HCT116 (cell line): ENCODE measurements at regions not wholly inside any gene's neighbourhood (a gene's known extent, or its start where the extent isn't known, plus 50 kb on each side); places are given as distances from the start of the nearest gene placed in this dataset.

ENCODE experiments used
- ATAC-seq: fragments of 200-7000 bp; cut with Tn5 transposase; 2 replicates; pipeline ENCODE4 v1.9.1; 2020; ENCODE audit warnings: mild to moderate bottlenecking, moderate library complexity
- BruUV-seq: library from RNA; stranded (reverse); fragments of 400-500 nt; replicated peaks from 2 replicates; lab custom pipeline; 2021; lab: Mats Ljungman, UMichigan
- CTCF ChIA-PET: fragments of 300-600 bp; sonication (Branson Sonifier 250); formaldehyde crosslinking; loops from one replicate; lab custom pipeline; 2021; ENCODE audit warnings: antibody characterized with exemption; lab: Charles Lee
- POLR2A ChIA-PET: fragments of 300-600, 350-600 bp; sonication (Branson Sonifier 250); formaldehyde crosslinking; loops from one replicate; lab custom pipeline; 2021; ENCODE audit warnings: antibody characterized with exemption; lab: Charles Lee
- RAD21 ChIA-PET, 2 experiments: fragments of 300-600 bp; sonication (Branson Sonifier 250); formaldehyde crosslinking; loops; one replicate each; lab custom pipeline; 2023; ENCODE audit warnings: low total read pairs in 2 of 2; ENCODE audit not compliant: uncharacterized antibody in 2 of 2, unreplicated experiment in 2 of 2, low non-redundant PET in 1 of 2; lab: Charles Lee
- DNase-seq: peaks from one replicate; pipeline ENCODE4 v3.0.0-alpha.2; 2010; ENCODE audit warnings: low read depth, low spot score
- H2AFZ ChIP-seq: fragments of 200-600 bp; shearing (Covaris generic), sonication (generic); 2 replicates; pipeline ENCODE4 v1.6.1; 2017; ENCODE audit warnings: low read depth, mixed run types, mixed read lengths, antibody characterized with exemption, low read length; ENCODE audit not compliant: poor library complexity, severe bottlenecking
- H3K27ac ChIP-seq: 2 replicates; pipeline ENCODE4 v1.5.1; 2012; ENCODE audit warnings: low read depth, low read length
- H3K27me3 ChIP-seq: fragments of 200-600 bp; sonication (generic); 2 replicates; pipeline ENCODE4 v1.6.1; 2016; ENCODE audit warnings: mixed run types, low read length, mixed read lengths; ENCODE audit not compliant: insufficient read depth
- H3K36me3 ChIP-seq, 2 experiments: fragments of 200-500 bp in 1 of 2; fragments of 200-600 bp in 1 of 2; sonication (Bioruptor generic) in 1 of 2; sonication (generic) in 1 of 2; 2 replicates each; pipeline versions ENCODE4 v1.5.1 to v1.6.1; 2014 to 2016; ENCODE audit warnings: low read length in 2 of 2, inconsistent platforms in 1 of 2, mixed read lengths in 1 of 2, mixed run types in 1 of 2; ENCODE audit not compliant: insufficient read depth in 2 of 2, control insufficient read depth in 1 of 2
- H3K4me1 ChIP-seq, 2 experiments: fragments of 200-600 bp in 1 of 2; sonication (generic) in 1 of 2; 2 replicates each; pipeline versions ENCODE4 v1.5.1 to v1.6.1; 2012 to 2017; ENCODE audit warnings: low read length in 2 of 2, inconsistent platforms in 1 of 2, mild to moderate bottlenecking in 1 of 2, mixed read lengths in 1 of 2, mixed run types in 1 of 2, moderate library complexity in 1 of 2; ENCODE audit not compliant: insufficient read depth in 2 of 2, control insufficient read depth in 1 of 2
- H3K4me2 ChIP-seq: fragments of 200-600 bp; sonication (generic); 2 replicates; pipeline ENCODE4 v1.6.1; 2017; ENCODE audit warnings: mixed run types, low read length, mixed read lengths
- H3K4me3 ChIP-seq, 2 experiments: fragments of 200-600 bp in 1 of 2; sonication (generic) in 1 of 2; replicated peaks in 1 of 2; 2 replicates each; pipeline ENCODE4 v1.5.1; 2011 to 2016; ENCODE audit warnings: low read length in 2 of 2, control low read depth in 1 of 2, low read depth in 1 of 2, mild to moderate bottlenecking in 1 of 2, mixed read lengths in 1 of 2, mixed run types in 1 of 2
- H3K79me2 ChIP-seq: fragments of 200-600 bp; sonication (generic); 2 replicates; pipeline ENCODE4 v1.6.1; 2017; ENCODE audit warnings: mild to moderate bottlenecking, mixed run types, low read length, moderate library complexity, mixed read lengths; ENCODE audit not compliant: insufficient read depth
- H3K9ac ChIP-seq: fragments of 200-600 bp; sonication (generic); 2 replicates; pipeline ENCODE4 v1.6.1; 2016; ENCODE audit warnings: low read length, mixed read lengths
- H3K9me2 ChIP-seq: fragments of 200-600 bp; sonication (generic), shearing (Covaris generic); 2 replicates; pipeline ENCODE4 v1.6.1; 2017; ENCODE audit warnings: mixed run types, mild to moderate bottlenecking, moderate library complexity; ENCODE audit not compliant: insufficient read depth
- H3K9me3 ChIP-seq, 2 experiments: fragments of 200-500 bp in 1 of 2; fragments of 200-600 bp in 1 of 2; sonication (Bioruptor generic) in 1 of 2; sonication (generic) in 1 of 2; 2 replicates each; pipeline ENCODE4 v1.6.1; 2014 to 2017; ENCODE audit warnings: low read length in 2 of 2, mixed read lengths in 2 of 2, inconsistent platforms in 1 of 2, low read depth in 1 of 2, mild to moderate bottlenecking in 1 of 2, mixed run types in 1 of 2, moderate library complexity in 1 of 2; ENCODE audit not compliant: control insufficient read depth in 1 of 2, insufficient read depth in 1 of 2
- H4K20me1 ChIP-seq: fragments of 200-600 bp; sonication (generic), shearing (Covaris generic); 2 replicates; pipeline ENCODE4 v1.6.1; 2017; ENCODE audit warnings: mixed run types, mild to moderate bottlenecking, moderate library complexity; ENCODE audit not compliant: insufficient read depth
- CBX3 ChIP-seq: IDR thresholded peaks from 2 replicates; pipeline ENCODE4 v1.6.1; 2012; ENCODE audit warnings: low read depth
- CTCF ChIP-seq, 3 experiments: fragments of 200-600 bp in 1 of 3; sonication (generic) in 1 of 3; IDR thresholded peaks in 2 of 3; conservative IDR thresholded peaks in 1 of 3; 2 replicates each; pipeline ENCODE4 v1.5.1; 2012 to 2017; ENCODE audit warnings: low read depth in 2 of 3, low read length in 2 of 3, antibody characterized with exemption in 1 of 3, borderline replicate concordance in 1 of 3, control low read depth in 1 of 3, mild to moderate bottlenecking in 1 of 3, mixed read lengths in 1 of 3, mixed run types in 1 of 3, moderate library complexity in 1 of 3; ENCODE audit not compliant: insufficient read depth in 1 of 3
- ELF1 ChIP-seq: IDR thresholded peaks from 2 replicates; pipeline ENCODE4 v1.6.1; 2012; ENCODE audit warnings: low read depth, borderline replicate concordance
- EZH2 ChIP-seq: fragments of 200-600 bp; sonication (generic); IDR thresholded peaks from 2 replicates; pipeline ENCODE4 v1.6.1; 2017; ENCODE audit warnings: antibody characterized with exemption, mixed run types
- JUND ChIP-seq: IDR thresholded peaks from 2 replicates; pipeline ENCODE4 v1.6.1; 2012
- POLR2A ChIP-seq: IDR thresholded peaks from 2 replicates; pipeline ENCODE4 v1.7.0; 2011; ENCODE audit warnings: borderline replicate concordance; ENCODE audit not compliant: insufficient read depth, insufficient read length; ENCODE audit errors: extremely low read depth
- POLR2AphosphoS5 ChIP-seq: IDR thresholded peaks from 2 replicates; pipeline ENCODE4 v1.6.1; 2011; ENCODE audit warnings: mild to moderate bottlenecking, low read depth, low read length, moderate library complexity
- SRF ChIP-seq: IDR thresholded peaks from 2 replicates; pipeline ENCODE4 v1.6.1; 2012; ENCODE audit warnings: low read depth
- TCF7L2 ChIP-seq: IDR thresholded peaks from 2 replicates; pipeline ENCODE4 v1.7.0; 2011; ENCODE audit warnings: borderline replicate concordance, inconsistent platforms; ENCODE audit not compliant: insufficient read depth, insufficient read length; ENCODE audit errors: extremely low read depth
- intact Hi-C: fragments of 100-400 bp; cut with micrococcal nuclease; formaldehyde crosslinking; loops from 2 replicates; pipeline ENCODE4 v1.10.0; 2022
- TF ChIP-seq, protein P1 (sequence below): IDR thresholded peaks from 2 replicates; pipeline ENCODE4 v1.6.1; 2011; ENCODE audit warnings: mild to moderate bottlenecking, low read length, moderate library complexity; ENCODE audit not compliant: insufficient replicate concordance; ENCODE audit errors: extremely low read depth

DNA sequence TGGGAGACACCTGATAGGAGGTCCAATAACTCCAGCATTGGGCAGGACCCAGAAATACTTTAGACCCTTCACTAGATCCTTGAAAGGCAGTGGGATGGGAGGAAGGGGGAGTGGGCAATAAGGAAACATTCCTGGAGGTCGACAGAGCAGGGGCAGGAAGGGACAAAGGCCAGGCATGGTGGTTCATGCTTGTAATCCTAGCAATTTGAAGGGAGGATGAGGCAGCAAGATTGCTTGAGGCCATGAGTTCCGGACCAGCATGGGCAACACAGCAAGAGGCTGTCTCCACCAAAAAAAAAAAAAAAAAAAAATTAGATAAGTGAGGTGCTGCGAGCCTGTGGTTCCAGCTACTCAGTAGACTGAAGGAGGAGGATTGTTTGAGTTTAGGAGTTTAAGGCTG lies 134.9 kb downstream of the JCAD start:
- Histone ChIP-seq H3K4me1 (no peaks in the 10 kb centered on the region), H2AFZ (no peak overlapping the region), H3K4me3 (no peak overlapping the region), H3K27ac (no peak overlapping the region), H4K20me1 (no peaks in the 10 kb centered on the region), H3K9me3 (no peaks in the 10 kb centered on the region), H3K36me3 (no peaks in the 10 kb centered on the region), H3K4me2 (no peak overlapping the region), H3K27me3 (peaks cover 22% of the 10 kb centered on the region), H3K79me2 (no peaks in the 10 kb centered on the region), H3K9ac (no peak overlapping the region), H3K9me2 (no peaks in the 10 kb centered on the region)
- RAD21 ChIA-PET, result no interaction called here
- intact Hi-C loops, result no loop called here
- BruUV-seq, result no TSS peak
- DNase-seq (no peak), ATAC-seq (no peak)
- TF ChIP-seq CBX3 (no peak), POLR2A (no peak), TCF7L2 (no peak), SRF (no peak), ELF1 (no peak), JUND (no peak), POLR2AphosphoS5 (no peak), CTCF (IDR thresholded peaks at IDR 0.05 in 2 of 3, conservative IDR thresholded peaks at IDR 0.05 in 1 of 3; ENCODE audit: borderline replicate concordance in 1 of 3, insufficient read depth in 1 of 3, low read depth in 2 of 3, low read length in 2 of 3) (no peak), EZH2 (no peak)
- TF ChIP-seq, protein P1, sequence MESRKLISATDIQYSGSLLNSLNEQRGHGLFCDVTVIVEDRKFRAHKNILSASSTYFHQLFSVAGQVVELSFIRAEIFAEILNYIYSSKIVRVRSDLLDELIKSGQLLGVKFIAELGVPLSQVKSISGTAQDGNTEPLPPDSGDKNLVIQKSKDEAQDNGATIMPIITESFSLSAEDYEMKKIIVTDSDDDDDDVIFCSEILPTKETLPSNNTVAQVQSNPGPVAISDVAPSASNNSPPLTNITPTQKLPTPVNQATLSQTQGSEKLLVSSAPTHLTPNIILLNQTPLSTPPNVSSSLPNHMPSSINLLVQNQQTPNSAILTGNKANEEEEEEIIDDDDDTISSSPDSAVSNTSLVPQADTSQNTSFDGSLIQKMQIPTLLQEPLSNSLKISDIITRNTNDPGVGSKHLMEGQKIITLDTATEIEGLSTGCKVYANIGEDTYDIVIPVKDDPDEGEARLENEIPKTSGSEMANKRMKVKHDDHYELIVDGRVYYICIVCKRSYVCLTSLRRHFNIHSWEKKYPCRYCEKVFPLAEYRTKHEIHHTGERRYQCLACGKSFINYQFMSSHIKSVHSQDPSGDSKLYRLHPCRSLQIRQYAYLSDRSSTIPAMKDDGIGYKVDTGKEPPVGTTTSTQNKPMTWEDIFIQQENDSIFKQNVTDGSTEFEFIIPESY, result no peak
- CTCF ChIA-PET, result no interaction called here
- POLR2A ChIA-PET, result no interaction called here
